Endothelial cell of umbilical vein (primary cell): ENCODE measurements at regions not wholly inside any gene's neighbourhood (a gene's known extent, or its start where the extent isn't known, plus 50 kb on each side); places are given as distances from the start of the nearest gene placed in this dataset.

ENCODE experiments used
- BruUV-seq: library from RNA; stranded (reverse); fragments of 400-500 nt; replicated peaks from 2 replicates; lab custom pipeline; 2021; lab: Mats Ljungman, UMichigan
- CTCF ChIA-PET: fragments of 300-600, 350-600 bp; sonication (Branson Sonifier 250); formaldehyde crosslinking; loops from one replicate; lab custom pipeline; 2021; ENCODE audit warnings: antibody characterized with exemption, inconsistent platforms; lab: Charles Lee
- POLR2A ChIA-PET: fragments of 300-600, 350-600 bp; sonication (Branson Sonifier 250); formaldehyde crosslinking; loops from one replicate; lab custom pipeline; 2021; ENCODE audit warnings: antibody characterized with exemption, inconsistent platforms; lab: Charles Lee
- DNase-seq: peaks from one replicate; pipeline ENCODE4 v3.0.0-alpha.2; 2011; ENCODE audit warnings: low read depth, low spot score
- FAIRE-seq: peaks from 2 replicates; lab custom pipeline; 2011; peaks lifted over from hg19 to GRCh38; lab: Jason Lieb, UNC
- H2AFZ ChIP-seq: 2 replicates; pipeline ENCODE4 v1.6.0; 2012; ENCODE audit warnings: low read depth, low read length, control low read depth, inconsistent platforms
- H3K27ac ChIP-seq: 2 replicates; pipeline ENCODE4 v1.5.1; 2011; ENCODE audit warnings: low read depth, mild to moderate bottlenecking, control low read depth, low read length, moderate library complexity; ENCODE audit not compliant: insufficient read depth
- H3K27me3 ChIP-seq, 2 experiments: 2 replicates each; pipeline versions ENCODE4 v1.6.0 to v1.6.1; 2011; ENCODE audit warnings: low read length in 2 of 2, mixed read lengths in 1 of 2; ENCODE audit not compliant: control insufficient read depth in 2 of 2, insufficient read depth in 2 of 2
- H3K36me3 ChIP-seq, 2 experiments: 2 replicates in 1 of 2; 3 replicates in 1 of 2; pipeline ENCODE4 v1.5.1; 2011; ENCODE audit warnings: low read length in 2 of 2, mild to moderate bottlenecking in 1 of 2, moderate library complexity in 1 of 2; ENCODE audit not compliant: control insufficient read depth in 2 of 2, insufficient read depth in 2 of 2; ENCODE audit errors: extremely low read depth in 1 of 2
- H3K4me1 ChIP-seq: 3 replicates; pipeline ENCODE4 v1.5.1; 2011; ENCODE audit warnings: mild to moderate bottlenecking, low read length; ENCODE audit not compliant: control insufficient read depth, insufficient read depth; ENCODE audit errors: extremely low read depth
- H3K4me2 ChIP-seq: 2 replicates; pipeline ENCODE4 v1.6.1; 2011; ENCODE audit warnings: low read length, control low read depth, mixed read lengths; ENCODE audit not compliant: insufficient read depth
- H3K4me3 ChIP-seq, 3 experiments: fragments of 200-600 bp in 1 of 3; sonication (generic), shearing (Covaris generic) in 1 of 3; replicated peaks in 1 of 3; 2 replicates each; pipeline ENCODE4 v1.5.1; 2011 to 2016; ENCODE audit warnings: control low read depth in 3 of 3, low read length in 3 of 3, mild to moderate bottlenecking in 2 of 3, inconsistent platforms in 1 of 3, low read depth in 1 of 3, moderate library complexity in 1 of 3; ENCODE audit not compliant: insufficient read depth in 1 of 3
- H3K79me2 ChIP-seq: 2 replicates; pipeline ENCODE4 v1.6.0; 2012; ENCODE audit warnings: low read length, inconsistent platforms; ENCODE audit not compliant: control insufficient read depth, insufficient read depth
- H3K9ac ChIP-seq: replicated peaks from 2 replicates; pipeline ENCODE3; 2011; ENCODE audit warnings: low read length, control low read depth; ENCODE audit not compliant: insufficient read depth; ENCODE audit errors: extremely low read depth
- H3K9me1 ChIP-seq: replicated peaks from 3 replicates; pipeline ENCODE4 v1.6.0; 2011; ENCODE audit warnings: mild to moderate bottlenecking, low read length; ENCODE audit not compliant: control insufficient read depth, insufficient read depth; ENCODE audit errors: extremely low read depth
- H3K9me3 ChIP-seq: replicated peaks from 2 replicates; pipeline ENCODE4 v1.5.1; 2012; ENCODE audit warnings: low read length, inconsistent platforms; ENCODE audit not compliant: control insufficient read depth, insufficient read depth
- H4K20me1 ChIP-seq: replicated peaks from 2 replicates; pipeline ENCODE3; 2011; ENCODE audit warnings: mild to moderate bottlenecking, low read length; ENCODE audit not compliant: control insufficient read depth, insufficient read depth; ENCODE audit errors: extremely low read depth
- CTCF ChIP-seq, 2 donors: IDR thresholded peaks; 1 replicate in 1 of 2; 2 replicates in 1 of 2; pipeline ENCODE4 v1.5.1; 2011; ENCODE audit warnings: low read length in 2 of 2, mild to moderate bottlenecking in 2 of 2, moderate library complexity in 2 of 2, control low read depth in 1 of 2, inconsistent platforms in 1 of 2, low read depth in 1 of 2; ENCODE audit not compliant: insufficient read depth in 1 of 2; ENCODE audit errors: extremely low read depth in 1 of 2
- EZH2 ChIP-seq: IDR thresholded peaks from 2 replicates; pipeline ENCODE4 v1.6.1; 2012; ENCODE audit warnings: borderline replicate concordance, low read depth, mild to moderate bottlenecking, moderate library complexity, low read length, inconsistent platforms; ENCODE audit not compliant: severe bottlenecking
- FOS ChIP-seq: IDR thresholded peaks from 2 replicates; pipeline ENCODE4 v1.6.1; 2011; ENCODE audit warnings: mild to moderate bottlenecking, low read length, moderate library complexity, borderline replicate concordance; ENCODE audit not compliant: insufficient read depth
- GATA2 ChIP-seq: IDR thresholded peaks from 2 replicates; pipeline ENCODE4 v1.7.0; 2011; ENCODE audit warnings: low read depth, mild to moderate bottlenecking, moderate library complexity, mixed read lengths, low read length; ENCODE audit not compliant: insufficient read length, insufficient read depth
- JUN ChIP-seq: IDR thresholded peaks from 2 replicates; pipeline ENCODE4 v1.6.1; 2011; ENCODE audit warnings: borderline replicate concordance, low read depth; ENCODE audit not compliant: insufficient read length, insufficient read depth
- MAX ChIP-seq: IDR thresholded peaks from 2 replicates; pipeline ENCODE4 v1.6.1; 2011; ENCODE audit not compliant: insufficient read depth, insufficient read length
- MYC ChIP-seq: IDR thresholded peaks from one replicate; pipeline ENCODE4 v1.6.1; 2011; ENCODE audit warnings: mild to moderate bottlenecking, low read depth, low read length
- POLR2A ChIP-seq: IDR thresholded peaks from 2 replicates; pipeline ENCODE4 v1.6.1; 2012; ENCODE audit warnings: low read depth, mild to moderate bottlenecking, control low read depth, low read length
- POLR2AphosphoS5 ChIP-seq: IDR thresholded peaks from 2 replicates; pipeline ENCODE4 v1.6.1; 2012; ENCODE audit warnings: low read depth, mild to moderate bottlenecking, control low read depth, low read length, moderate library complexity; ENCODE audit not compliant: insufficient read depth
- dilution Hi-C: fragments of 300-500 bp; cut with MboI; formaldehyde crosslinking; loops from one replicate; pipeline ENCODE4 v1.15.0; 2019; ENCODE audit warnings: low sequenced_read_pairs; ENCODE audit not compliant: extremely low pct_ligation_motif_present
- intact Hi-C: fragments of 100-400 bp; cut with micrococcal nuclease; formaldehyde crosslinking; loops from one replicate; pipeline ENCODE4 v1.10.0; 2022

GRCh38 chr15:77692614-77693013 is 59.9 kb upstream of the LINGO1 start:
- intact Hi-C loops (no loop called here), dilution Hi-C loops (no loop called here)
- DNase-seq (no peak), FAIRE-seq (no peak)
- no peak overlapping the region for H3K9ac ChIP-seq
- ChIA-PET POLR2A (no interaction called here), CTCF (no interaction called here)
- H3K4me1 ChIP-seq: no peaks in the 10 kb centered on the region
- H4K20me1 ChIP-seq: no peaks in the 10 kb centered on the region
- no peaks in the 10 kb centered on the region for H3K36me3 ChIP-seq
- no peaks in the 10 kb centered on the region for H3K79me2 ChIP-seq
- no peak overlapping the region for H2AFZ ChIP-seq
- BruUV-seq: no TSS peak
- H3K4me2 ChIP-seq: no peak overlapping the region
- H3K27me3 ChIP-seq: peaks cover 6 to 7% of the 10 kb centered on the region in 2 experiments
- H3K9me3 ChIP-seq: no peaks in the 10 kb centered on the region
- H3K27ac ChIP-seq: no peak overlapping the region
- H3K4me3 ChIP-seq: no peak overlapping the region
- TF ChIP-seq MYC: no peak
- TF ChIP-seq POLR2A: no peak
- no peak for TF ChIP-seq GATA2
- TF ChIP-seq POLR2AphosphoS5: no peak
- no peak for TF ChIP-seq JUN
- no peak for TF ChIP-seq CTCF (IDR thresholded peaks at IDR 0.05; ENCODE audit: extremely low read depth in 1 of 2, insufficient read depth in 1 of 2, low read depth in 1 of 2, low read length in 2 of 2)
- TF ChIP-seq FOS: no peak
- no peak for TF ChIP-seq EZH2
- no peak for TF ChIP-seq MAX
- H3K9me1 ChIP-seq: no peaks in the 10 kb centered on the region
